Mucosa of stomach (tissue), 1 donor: ENCODE measurements at regions not wholly inside any gene's neighbourhood (a gene's known extent, or its start where the extent isn't known, plus 50 kb on each side); places are given as distances from the start of the nearest gene placed in this dataset.

ENCODE experiments used
- H3K27me3 ChIP-seq: one replicate; pipeline ENCODE4 v1.7.0; 2013; ENCODE audit warnings: mild to moderate bottlenecking, low read length; ENCODE audit not compliant: control insufficient read depth, insufficient read depth
- H3K36me3 ChIP-seq: one replicate; pipeline ENCODE4 v1.7.0; 2013; ENCODE audit warnings: low read length; ENCODE audit not compliant: control insufficient read depth, insufficient read depth
- H3K4me1 ChIP-seq: one replicate; pipeline ENCODE4 v1.7.0; 2013; ENCODE audit warnings: mild to moderate bottlenecking, low read length; ENCODE audit not compliant: control insufficient read depth, insufficient read depth
- H3K4me3 ChIP-seq: one replicate; pipeline ENCODE4 v1.7.0; 2013; ENCODE audit warnings: low read length
- H3K9ac ChIP-seq: one replicate; pipeline ENCODE4 v1.7.0; 2013; ENCODE audit warnings: mild to moderate bottlenecking, low read length, moderate library complexity
- H3K9me3 ChIP-seq: one replicate; pipeline ENCODE4 v1.7.0; 2013; ENCODE audit warnings: mild to moderate bottlenecking, low read length, moderate library complexity; ENCODE audit not compliant: control insufficient read depth
- donor health status: Pancreatic carcinoma.

DNA sequence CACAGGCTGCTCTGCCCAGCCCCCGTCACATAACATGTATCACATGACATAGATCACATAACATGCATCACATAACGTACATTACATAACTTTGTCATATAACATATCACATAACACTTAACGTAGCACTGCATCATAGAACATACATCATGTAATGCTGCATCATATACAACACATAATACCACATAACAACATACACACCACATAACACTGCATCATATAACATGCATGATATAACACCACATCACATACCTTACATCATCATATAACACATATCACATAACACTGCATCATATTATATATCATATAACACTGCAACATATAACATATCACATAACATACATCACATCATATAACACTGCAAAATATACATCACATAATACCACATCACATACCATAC, 83.8 kb downstream of the AXIN2 start:
- H3K27me3 ChIP-seq: no peaks in the 10 kb centered on the region
- no peak overlapping the region for H3K4me3 ChIP-seq
- H3K9ac ChIP-seq: no peak overlapping the region
- H3K36me3 ChIP-seq: no peaks in the 10 kb centered on the region
- no peaks in the 10 kb centered on the region for H3K4me1 ChIP-seq
- no peaks in the 10 kb centered on the region for H3K9me3 ChIP-seq

GRCh38 chr17:65474660-65475059, 86.8 kb downstream of the AXIN2 start:
- Histone ChIP-seq H3K27me3 (no peaks in the 10 kb centered on the region), H3K4me3 (no peak overlapping the region), H3K9me3 (no peaks in the 10 kb centered on the region), H3K4me1 (no peaks in the 10 kb centered on the region), H3K36me3 (no peaks in the 10 kb centered on the region), H3K9ac (no peak overlapping the region)

GRCh38 chr17:65473985-65474384, 87.5 kb downstream of the AXIN2 start:
- Histone ChIP-seq H3K27me3 (no peaks in the 10 kb centered on the region), H3K4me1 (no peaks in the 10 kb centered on the region), H3K4me3 (no peak overlapping the region), H3K36me3 (no peaks in the 10 kb centered on the region), H3K9ac (no peak overlapping the region), H3K9me3 (no peaks in the 10 kb centered on the region)

DNA sequence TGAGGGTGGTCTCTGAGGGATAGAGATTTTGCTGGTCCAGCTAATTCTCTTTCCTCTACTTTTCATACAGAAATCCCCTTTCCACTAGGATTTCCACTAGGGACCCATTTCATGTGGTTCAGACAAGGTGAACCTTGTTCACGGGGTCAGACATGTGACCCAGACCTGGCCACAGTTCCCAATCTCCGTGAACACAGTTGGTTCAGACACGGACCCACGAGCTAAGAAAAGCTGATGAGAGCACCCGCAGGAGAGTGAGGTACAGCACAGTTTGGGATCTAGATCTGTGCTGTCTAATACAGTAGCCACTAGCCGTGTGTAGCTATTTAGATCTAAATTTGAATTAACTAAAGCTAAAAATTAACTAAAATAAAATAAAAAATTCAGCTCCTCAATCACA, 88.1 kb downstream of the AXIN2 start:
- H3K27me3 ChIP-seq: no peaks in the 10 kb centered on the region
- H3K4me3 ChIP-seq: no peak overlapping the region
- H3K9me3 ChIP-seq: no peaks in the 10 kb centered on the region
- no peaks in the 10 kb centered on the region for H3K4me1 ChIP-seq
- H3K9ac ChIP-seq: no peak overlapping the region
- H3K36me3 ChIP-seq: no peaks in the 10 kb centered on the region

- Histone ChIP-seq H3K4me1 (no peaks in the 10 kb centered on the region), H3K9me3 (no peaks in the 10 kb centered on the region), H3K27me3 (no peaks in the 10 kb centered on the region), H3K9ac (no peak overlapping the region), H3K36me3 (no peaks in the 10 kb centered on the region), H3K4me3 (no peak overlapping the region)
Measured at GRCh38 chr17:65472666-65473309, 88.7 kb downstream of the AXIN2 start.

GRCh38 chr17:65470783-65471182, 90.7 kb downstream of the AXIN2 start:
- Histone ChIP-seq H3K27me3 (no peaks in the 10 kb centered on the region), H3K4me1 (no peaks in the 10 kb centered on the region), H3K36me3 (no peaks in the 10 kb centered on the region), H3K9ac (no peak overlapping the region), H3K4me3 (no peak overlapping the region), H3K9me3 (no peaks in the 10 kb centered on the region)

DNA sequence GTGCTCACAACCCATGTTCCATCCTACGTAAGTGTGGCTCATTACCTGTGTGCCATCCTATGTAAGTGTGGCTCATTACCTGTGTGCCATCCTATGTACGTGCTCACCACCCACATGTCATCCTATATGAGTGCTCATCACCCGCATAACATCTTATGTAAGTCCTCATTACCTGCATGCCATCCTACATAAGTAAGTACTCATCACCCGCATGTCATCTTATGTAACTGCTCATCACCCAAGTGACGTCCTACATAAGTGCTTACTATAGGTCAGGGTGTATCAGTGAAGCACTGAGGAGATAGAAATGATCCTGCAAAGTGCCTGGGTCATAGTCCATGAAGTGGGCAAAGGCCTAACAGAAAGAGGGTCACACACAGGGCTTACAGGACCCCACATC, 93.1 kb downstream of the AXIN2 start:
- H3K4me1 ChIP-seq: no peaks in the 10 kb centered on the region
- no peaks in the 10 kb centered on the region for H3K36me3 ChIP-seq
- H3K9ac ChIP-seq: no peak overlapping the region
- no peak overlapping the region for H3K4me3 ChIP-seq
- H3K9me3 ChIP-seq: no peaks in the 10 kb centered on the region
- no peaks in the 10 kb centered on the region for H3K27me3 ChIP-seq

- Histone ChIP-seq H3K9me3 (no peaks in the 10 kb centered on the region), H3K27me3 (no peaks in the 10 kb centered on the region), H3K4me3 (no peak overlapping the region), H3K4me1 (no peaks in the 10 kb centered on the region), H3K36me3 (no peaks in the 10 kb centered on the region), H3K9ac (no peak overlapping the region)
Measured at GRCh38 chr17:65467156-65467555, 94.3 kb downstream of the AXIN2 start.

DNA sequence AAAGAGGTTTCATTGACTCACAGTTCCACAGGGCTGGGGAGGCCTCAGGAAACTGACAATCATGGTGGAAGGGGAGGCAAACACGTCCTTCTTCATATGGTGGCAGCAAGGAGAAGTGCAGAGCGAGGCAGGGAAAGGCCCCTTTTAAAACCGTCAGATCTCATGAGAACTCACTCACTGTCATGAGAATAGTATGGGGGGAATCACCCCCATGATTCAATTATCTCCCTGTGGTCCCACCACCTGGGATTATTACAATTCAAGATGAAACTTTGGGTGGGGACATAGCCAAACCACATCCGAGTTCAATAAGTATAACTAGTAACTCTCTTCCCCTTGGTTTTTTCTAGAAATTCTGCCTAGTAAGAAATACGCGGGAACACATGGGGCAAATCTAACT, 94.9 kb downstream of the AXIN2 start:
- no peak overlapping the region for H3K9ac ChIP-seq
- H3K36me3 ChIP-seq: no peaks in the 10 kb centered on the region
- H3K27me3 ChIP-seq: no peaks in the 10 kb centered on the region
- no peaks in the 10 kb centered on the region for H3K4me1 ChIP-seq
- H3K9me3 ChIP-seq: no peaks in the 10 kb centered on the region
- H3K4me3 ChIP-seq: no peak overlapping the region

GRCh38 chr17:65463242-65463641, 98.2 kb downstream of the AXIN2 start:
- Histone ChIP-seq H3K4me3 (no peak overlapping the region), H3K9ac (no peak overlapping the region), H3K4me1 (no peaks in the 10 kb centered on the region), H3K9me3 (no peaks in the 10 kb centered on the region), H3K36me3 (no peaks in the 10 kb centered on the region), H3K27me3 (no peaks in the 10 kb centered on the region)

- H3K9ac ChIP-seq: no peak overlapping the region
- no peaks in the 10 kb centered on the region for H3K27me3 ChIP-seq
- no peak overlapping the region for H3K4me3 ChIP-seq
- H3K9me3 ChIP-seq: no peaks in the 10 kb centered on the region
- no peaks in the 10 kb centered on the region for H3K36me3 ChIP-seq
- no peaks in the 10 kb centered on the region for H3K4me1 ChIP-seq
Measured at GRCh38 chr17:65459677-65460347, 101.6 kb downstream of the AXIN2 start.

DNA sequence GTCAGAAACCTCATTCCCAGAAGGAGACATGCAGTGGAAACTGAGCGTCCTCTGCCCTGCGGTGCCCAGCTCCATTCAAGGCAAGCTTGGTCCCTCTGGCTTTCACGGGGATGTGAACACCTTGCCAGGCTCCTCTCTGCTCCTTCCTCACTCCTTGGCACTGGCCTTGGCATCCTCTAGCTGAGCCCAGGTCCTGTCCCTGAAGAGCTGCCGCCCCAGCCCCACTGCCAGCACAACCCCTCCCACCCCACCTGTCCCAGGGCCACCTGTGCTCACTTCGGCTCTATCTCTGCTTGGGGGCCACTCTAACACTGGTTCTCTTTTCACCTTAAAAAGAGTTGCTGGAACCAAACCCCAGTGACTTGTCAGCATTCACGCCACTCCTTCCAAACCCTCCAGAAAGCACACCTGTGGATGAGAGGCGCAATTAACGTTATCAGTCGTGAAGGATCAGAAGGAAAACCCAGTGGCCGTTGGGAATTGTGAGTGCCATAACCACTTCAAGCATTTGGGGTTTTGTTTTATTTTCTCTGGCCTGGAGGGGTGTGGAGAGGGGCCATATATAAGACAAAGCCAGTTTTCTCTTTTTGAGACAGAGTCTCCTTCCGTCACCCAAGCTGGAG, 103.7 kb downstream of the AXIN2 start:
- Histone ChIP-seq H3K9ac (no peak overlapping the region), H3K36me3 (no peaks in the 10 kb centered on the region), H3K4me1 (no peaks in the 10 kb centered on the region), H3K9me3 (no peaks in the 10 kb centered on the region), H3K4me3 (no peak overlapping the region), H3K27me3 (no peaks in the 10 kb centered on the region)
